HEK293 (cell line): ENCODE measurements at regions not wholly inside any gene's neighbourhood (a gene's known extent, or its start where the extent isn't known, plus 50 kb on each side); places are given as distances from the start of the nearest gene placed in this dataset.

ENCODE experiments used
- CTCF ChIA-PET: fragments of 350-600 bp; formaldehyde crosslinking; extraction: SDS; loops from one replicate; lab custom pipeline; 2021; ENCODE audit warnings: antibody characterized with exemption; lab: Yijun Ruan, JAX
- POLR2A ChIA-PET: fragments of 300-600 bp; formaldehyde crosslinking; extraction: SDS; loops from one replicate; lab custom pipeline; 2020; ENCODE audit warnings: antibody characterized with exemption, inconsistent platforms; lab: Yijun Ruan, JAX
- H3K27ac ChIP-seq: fragments of 200-500 bp; sonication (Bioruptor generic); 2 replicates; pipeline ENCODE4 v1.5.1; 2014; ENCODE audit warnings: low read depth, low read length, control low read depth, inconsistent platforms; ENCODE audit errors: extremely low read depth
- H3K36me3 ChIP-seq, 2 experiments: fragments of 200-500 bp in 1 of 2; sonication (Bioruptor generic) in 1 of 2; 1 replicate in 1 of 2; 2 replicates in 1 of 2; pipeline ENCODE4 v1.5.1; 2014 to 2017; ENCODE audit warnings: inconsistent platforms in 2 of 2, low read length in 2 of 2; ENCODE audit not compliant: control insufficient read depth in 2 of 2, insufficient read depth in 1 of 2
- H3K4me1 ChIP-seq: fragments of 200-500 bp; sonication (Bioruptor generic); 2 replicates; pipeline ENCODE4 v1.5.1; 2014; ENCODE audit warnings: mild to moderate bottlenecking, low read length, inconsistent platforms; ENCODE audit not compliant: control insufficient read depth, insufficient read depth
- H3K4me3 ChIP-seq: 2 replicates; pipeline ENCODE4 v1.5.1; 2011; ENCODE audit warnings: low read depth, mild to moderate bottlenecking, control low read depth, low read length, moderate library complexity
- H3K9me3 ChIP-seq: fragments of 200-500 bp; sonication (Bioruptor generic); 2 replicates; pipeline ENCODE4 v1.5.1; 2014; ENCODE audit warnings: low read depth, low read length, inconsistent platforms; ENCODE audit not compliant: control insufficient read depth, insufficient read depth
- FEZF1 ChIP-seq: fragments of 450-650 bp; formaldehyde crosslinking; IDR thresholded peaks from 2 replicates; pipeline ENCODE4 v1.5.1; 2016; ENCODE audit warnings: missing biosample characterization, missing genetic modification characterization
- GLI2 ChIP-seq: fragments of 450-650 bp; formaldehyde crosslinking; IDR thresholded peaks from 2 replicates; pipeline ENCODE4; 2017; ENCODE audit warnings: missing biosample characterization, missing genetic modification characterization, low read depth, borderline replicate concordance
- KLF9 ChIP-seq: fragments of 450-650 bp; formaldehyde crosslinking; IDR thresholded peaks from 2 replicates; pipeline ENCODE4 v1.5.1; 2016; ENCODE audit warnings: missing biosample characterization, missing genetic modification characterization, low read depth
- PRDM1 ChIP-seq: fragments of 450-650 bp; formaldehyde crosslinking; IDR thresholded peaks from 2 replicates; pipeline ENCODE4; 2016; ENCODE audit warnings: missing biosample characterization, missing genetic modification characterization
- ZBTB17 ChIP-seq: fragments of 450-650 bp; formaldehyde crosslinking; IDR thresholded peaks from 2 replicates; pipeline ENCODE4 v1.5.1; 2016; ENCODE audit warnings: missing biosample characterization, missing genetic modification characterization
- ZBTB21 ChIP-seq: fragments of 450-650 bp; formaldehyde crosslinking; IDR thresholded peaks from 2 replicates; pipeline ENCODE4 v1.5.1; 2017; ENCODE audit warnings: missing biosample characterization, missing genetic modification characterization
- ZFP37 ChIP-seq: fragments of 450-650 bp; formaldehyde crosslinking; IDR thresholded peaks from 2 replicates; pipeline ENCODE4 v1.5.1; 2016; ENCODE audit warnings: missing biosample characterization, missing genetic modification characterization
- ZNF132 ChIP-seq: fragments of 450-650 bp; formaldehyde crosslinking; IDR thresholded peaks from 2 replicates; pipeline ENCODE4 v1.5.1; 2017; ENCODE audit warnings: missing biosample characterization, missing genetic modification characterization, borderline replicate concordance
- ZNF133 ChIP-seq: fragments of 450-650 bp; formaldehyde crosslinking; IDR thresholded peaks from 2 replicates; pipeline ENCODE4 v1.5.1; 2016; ENCODE audit warnings: missing biosample characterization, missing genetic modification characterization
- ZNF155 ChIP-seq: fragments of 450-650 bp; formaldehyde crosslinking; IDR thresholded peaks from 2 replicates; pipeline ENCODE4 v1.5.1; 2016; ENCODE audit warnings: missing biosample characterization, missing genetic modification characterization
- ZNF157 ChIP-seq: fragments of 450-650 bp; formaldehyde crosslinking; IDR thresholded peaks from 2 replicates; pipeline ENCODE4 v1.5.1; 2016; ENCODE audit warnings: missing biosample characterization, missing genetic modification characterization
- ZNF174 ChIP-seq: fragments of 450-650 bp; formaldehyde crosslinking; IDR thresholded peaks from 2 replicates; pipeline ENCODE4 v1.5.0; 2017; ENCODE audit warnings: missing biosample characterization, mild to moderate bottlenecking, missing genetic modification characterization
- ZNF223 ChIP-seq: fragments of 450-650 bp; formaldehyde crosslinking; IDR thresholded peaks from 2 replicates; pipeline ENCODE4 v1.5.1; 2016; ENCODE audit warnings: missing biosample characterization, missing genetic modification characterization
- ZNF266 ChIP-seq: fragments of 450-650 bp; formaldehyde crosslinking; IDR thresholded peaks from 2 replicates; pipeline ENCODE4 v1.5.1; 2016; ENCODE audit warnings: missing biosample characterization, missing genetic modification characterization, low read depth
- ZNF335 ChIP-seq: fragments of 450-650 bp; formaldehyde crosslinking; conservative IDR thresholded peaks from 2 replicates; pipeline ENCODE4 v1.5.1; 2016; ENCODE audit warnings: missing biosample characterization, missing genetic modification characterization
- ZNF366 ChIP-seq: fragments of 450-650 bp; formaldehyde crosslinking; conservative IDR thresholded peaks from 2 replicates; pipeline ENCODE4 v1.5.1; 2016; ENCODE audit warnings: missing biosample characterization, missing genetic modification characterization
- ZNF529 ChIP-seq: fragments of 450-650 bp; formaldehyde crosslinking; IDR thresholded peaks from 2 replicates; pipeline ENCODE4 v1.5.1; 2017; ENCODE audit warnings: missing genetic modification characterization, missing biosample characterization; ENCODE audit not compliant: insufficient replicate concordance
- ZNF530 ChIP-seq: fragments of 450-650 bp; formaldehyde crosslinking; IDR thresholded peaks from 2 replicates; pipeline ENCODE4 v1.5.1; 2016; ENCODE audit warnings: low read depth, missing biosample characterization, missing genetic modification characterization
- ZNF548 ChIP-seq: fragments of 450-650 bp; formaldehyde crosslinking; IDR thresholded peaks from 2 replicates; pipeline ENCODE4 v1.5.1; 2016; ENCODE audit warnings: missing biosample characterization, missing genetic modification characterization
- ZNF560 ChIP-seq: fragments of 450-650 bp; formaldehyde crosslinking; IDR thresholded peaks from 2 replicates; pipeline ENCODE4 v1.5.1; 2017; ENCODE audit warnings: missing biosample characterization, missing genetic modification characterization, borderline replicate concordance
- ZNF561 ChIP-seq: fragments of 450-650 bp; IDR thresholded peaks from 2 replicates; pipeline ENCODE4 v1.5.1; 2018; ENCODE audit warnings: missing biosample characterization, missing genetic modification characterization, borderline replicate concordance
- ZNF626 ChIP-seq: fragments of 450-650 bp; sonication (Bioruptor Pico); formaldehyde crosslinking; IDR thresholded peaks from 2 replicates; pipeline ENCODE4 v1.5.1; 2018; ENCODE audit warnings: missing biosample characterization, missing genetic modification characterization, inconsistent platforms
- ZNF768 ChIP-seq: fragments of 450-650 bp; formaldehyde crosslinking; IDR thresholded peaks from 2 replicates; pipeline ENCODE4 v1.5.1; 2018; ENCODE audit warnings: missing biosample characterization, mild to moderate bottlenecking, missing genetic modification characterization
- ZNF830 ChIP-seq: fragments of 450-650 bp; IDR thresholded peaks from 2 replicates; pipeline ENCODE4 v1.5.0; 2018; ENCODE audit warnings: missing biosample characterization, missing genetic modification characterization, low read depth, mild to moderate bottlenecking, moderate library complexity
- ZSCAN16 ChIP-seq: fragments of 450-650 bp; formaldehyde crosslinking; IDR thresholded peaks from 2 replicates; pipeline ENCODE4 v1.5.1; 2016; ENCODE audit warnings: missing biosample characterization, missing genetic modification characterization
- TF ChIP-seq, protein P1 (sequence below): fragments of 450-650 bp; IDR thresholded peaks from 2 replicates; pipeline ENCODE4 v1.5.1; 2018; ENCODE audit warnings: missing biosample characterization, mild to moderate bottlenecking, missing genetic modification characterization
- TF ChIP-seq, protein P2 (sequence below): fragments of 450-650 bp; formaldehyde crosslinking; IDR thresholded peaks from 2 replicates; pipeline ENCODE4 v1.5.1; 2017; ENCODE audit warnings: missing biosample characterization, missing genetic modification characterization

DNA sequence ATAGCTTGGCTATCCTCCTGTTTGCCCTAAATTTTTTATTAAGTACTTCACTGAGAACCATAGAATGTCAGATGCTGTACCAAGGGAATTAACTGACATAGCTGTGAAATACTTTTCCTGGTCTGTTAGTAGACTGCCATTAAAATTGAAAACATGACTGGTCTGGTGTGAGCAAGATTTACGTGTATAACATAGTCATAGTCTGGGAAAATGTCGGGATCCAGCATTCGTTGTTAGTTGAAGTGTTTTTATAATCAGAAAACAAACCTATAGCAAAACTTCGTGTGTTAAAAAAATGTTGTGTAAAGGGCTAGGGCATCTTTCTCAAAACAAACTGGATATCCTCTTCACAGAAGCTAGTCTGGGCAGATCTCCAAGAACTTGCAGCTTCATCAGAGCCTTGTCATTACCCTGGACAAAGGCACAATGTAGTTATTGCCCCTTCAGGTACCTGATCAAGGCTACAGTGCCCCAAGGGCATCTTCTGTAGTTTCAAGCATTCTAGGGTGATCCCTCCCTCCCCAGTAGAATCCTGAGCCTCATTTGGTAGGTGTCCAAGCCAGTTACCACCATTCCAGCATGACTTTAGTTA lies 454.2 kb upstream of the SGCD start (continued):
- TF ChIP-seq ZNF560 (tag by site-specific recombination), result no peak
- no peak for TF ChIP-seq ZNF155
- TF ChIP-seq ZNF132 (tag by site-specific recombination), result no peak
- no peak for TF ChIP-seq ZNF266 (tag by site-specific recombination)
- TF ChIP-seq ZSCAN16 (tag by site-specific recombination), result no peak
- TF ChIP-seq FEZF1 (tag by site-specific recombination), result no peak
- TF ChIP-seq ZNF223 (tag by site-specific recombination), result no peak
- no peak for TF ChIP-seq ZNF174 (tag by site-specific recombination)
- no peak for TF ChIP-seq ZNF830 (tag by site-specific recombination)
- TF ChIP-seq, all 188 proteins: peak for 0

DNA sequence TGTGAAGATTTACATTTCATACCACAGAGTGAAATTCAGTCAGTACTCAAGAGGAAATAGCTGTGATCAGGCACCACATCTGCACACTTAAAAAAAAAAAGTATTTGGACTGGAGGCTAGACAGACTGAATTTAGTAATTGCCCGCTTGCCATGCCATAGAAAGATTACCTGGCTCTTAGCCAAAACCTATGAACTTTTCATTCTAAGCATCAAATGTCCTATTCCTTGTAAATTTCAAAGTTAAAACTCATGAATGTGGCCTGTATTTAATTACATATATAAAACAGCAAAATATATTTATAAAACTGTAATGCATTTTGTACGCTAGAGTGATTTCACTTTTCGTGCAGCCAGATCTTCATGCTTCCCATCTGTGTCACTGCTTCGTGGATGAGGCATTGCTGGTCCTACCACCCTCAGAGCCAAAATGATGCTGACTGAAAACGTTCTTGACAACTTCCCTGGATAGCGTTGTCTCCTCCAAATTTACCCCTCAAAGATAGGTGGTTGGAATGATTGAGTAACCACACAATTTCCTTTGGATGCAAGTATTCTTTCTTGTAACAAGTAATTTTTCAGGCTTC lies 447.9 kb upstream of the SGCD start:
- H3K9me3 ChIP-seq, result no peaks in the 10 kb centered on the region
- TF ChIP-seq, protein P1, sequence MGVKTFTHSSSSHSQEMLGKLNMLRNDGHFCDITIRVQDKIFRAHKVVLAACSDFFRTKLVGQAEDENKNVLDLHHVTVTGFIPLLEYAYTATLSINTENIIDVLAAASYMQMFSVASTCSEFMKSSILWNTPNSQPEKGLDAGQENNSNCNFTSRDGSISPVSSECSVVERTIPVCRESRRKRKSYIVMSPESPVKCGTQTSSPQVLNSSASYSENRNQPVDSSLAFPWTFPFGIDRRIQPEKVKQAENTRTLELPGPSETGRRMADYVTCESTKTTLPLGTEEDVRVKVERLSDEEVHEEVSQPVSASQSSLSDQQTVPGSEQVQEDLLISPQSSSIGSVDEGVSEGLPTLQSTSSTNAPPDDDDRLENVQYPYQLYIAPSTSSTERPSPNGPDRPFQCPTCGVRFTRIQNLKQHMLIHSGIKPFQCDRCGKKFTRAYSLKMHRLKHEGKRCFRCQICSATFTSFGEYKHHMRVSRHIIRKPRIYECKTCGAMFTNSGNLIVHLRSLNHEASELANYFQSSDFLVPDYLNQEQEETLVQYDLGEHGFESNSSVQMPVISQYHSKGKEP (tag by site-specific recombination), result no peak
- CTCF ChIA-PET, result no interaction called here

DNA sequence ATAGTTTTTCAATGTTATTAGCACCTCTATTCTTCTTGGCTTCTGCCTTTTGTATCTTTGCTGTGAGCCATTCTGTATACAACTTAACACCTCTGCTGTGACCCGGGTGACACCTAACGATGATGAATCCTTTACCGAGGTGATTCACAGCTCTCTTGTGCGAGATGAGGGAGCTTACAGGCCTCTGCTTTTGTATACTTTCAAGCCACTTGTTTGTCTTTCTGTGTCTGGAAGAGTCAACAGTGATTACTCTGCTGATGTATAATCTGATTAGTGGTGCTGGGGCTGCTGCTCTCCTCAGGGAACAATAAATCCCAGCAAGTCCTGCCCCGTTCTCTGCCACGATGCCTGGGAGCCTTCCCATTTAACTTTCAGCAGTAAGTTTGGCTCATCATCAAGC lies 442.9 kb upstream of the SGCD start:
- ChIA-PET CTCF (no interaction called here), POLR2A (no interaction called here)
- no peaks in the 10 kb centered on the region for H3K9me3 ChIP-seq

More for the DNA sequence above, 447.9 kb upstream of the SGCD start:
- no peak overlapping the region for H3K4me3 ChIP-seq
- H3K36me3 ChIP-seq, result no peaks in the 10 kb centered on the region
- no peaks in the 10 kb centered on the region for H3K4me1 ChIP-seq
- H3K27ac ChIP-seq, result no peak overlapping the region
- POLR2A ChIA-PET, result no interaction called here

More for the DNA sequence above, 442.9 kb upstream of the SGCD start:
- Histone ChIP-seq H3K4me1 (no peaks in the 10 kb centered on the region), H3K27ac (no peak overlapping the region), H3K36me3 (no peaks in the 10 kb centered on the region)
- no peak for TF ChIP-seq ZNF561 (tag by site-specific recombination)
- TF ChIP-seq ZNF133, result no peak
- TF ChIP-seq, protein P2, sequence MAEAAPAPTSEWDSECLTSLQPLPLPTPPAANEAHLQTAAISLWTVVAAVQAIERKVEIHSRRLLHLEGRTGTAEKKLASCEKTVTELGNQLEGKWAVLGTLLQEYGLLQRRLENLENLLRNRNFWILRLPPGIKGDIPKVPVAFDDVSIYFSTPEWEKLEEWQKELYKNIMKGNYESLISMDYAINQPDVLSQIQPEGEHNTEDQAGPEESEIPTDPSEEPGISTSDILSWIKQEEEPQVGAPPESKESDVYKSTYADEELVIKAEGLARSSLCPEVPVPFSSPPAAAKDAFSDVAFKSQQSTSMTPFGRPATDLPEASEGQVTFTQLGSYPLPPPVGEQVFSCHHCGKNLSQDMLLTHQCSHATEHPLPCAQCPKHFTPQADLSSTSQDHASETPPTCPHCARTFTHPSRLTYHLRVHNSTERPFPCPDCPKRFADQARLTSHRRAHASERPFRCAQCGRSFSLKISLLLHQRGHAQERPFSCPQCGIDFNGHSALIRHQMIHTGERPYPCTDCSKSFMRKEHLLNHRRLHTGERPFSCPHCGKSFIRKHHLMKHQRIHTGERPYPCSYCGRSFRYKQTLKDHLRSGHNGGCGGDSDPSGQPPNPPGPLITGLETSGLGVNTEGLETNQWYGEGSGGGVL (tag by site-specific recombination), result no peak
- no peak for TF ChIP-seq ZNF548
- TF ChIP-seq KLF9 (tag by site-specific recombination), result no peak
- no peak for TF ChIP-seq ZNF157 (tag by site-specific recombination)
- TF ChIP-seq ZNF335 (tag by site-specific recombination), result no peak
- TF ChIP-seq ZFP37 (tag by site-specific recombination), result no peak
- no peak for TF ChIP-seq ZNF626
- no peak for TF ChIP-seq ZNF529
- TF ChIP-seq ZBTB21 (tag by site-specific recombination), result no peak
- TF ChIP-seq PRDM1, result no peak
- no peak for TF ChIP-seq ZBTB17 (tag by site-specific recombination)
- TF ChIP-seq ZNF530 (tag by site-specific recombination), result no peak
- TF ChIP-seq GLI2, result no peak
- TF ChIP-seq ZNF366 (tag by site-specific recombination), result no peak
- TF ChIP-seq ZNF768, result no peak
- TF ChIP-seq, all 188 proteins: peak for 0
- H3K4me3 ChIP-seq, result no peak overlapping the region
